ENCODE measurements at regions not wholly inside any gene's neighbourhood (a gene's known extent, or its start where the extent isn't known, plus 50 kb on each side); places are given as distances from the start of the nearest gene placed in this dataset.

DNA sequence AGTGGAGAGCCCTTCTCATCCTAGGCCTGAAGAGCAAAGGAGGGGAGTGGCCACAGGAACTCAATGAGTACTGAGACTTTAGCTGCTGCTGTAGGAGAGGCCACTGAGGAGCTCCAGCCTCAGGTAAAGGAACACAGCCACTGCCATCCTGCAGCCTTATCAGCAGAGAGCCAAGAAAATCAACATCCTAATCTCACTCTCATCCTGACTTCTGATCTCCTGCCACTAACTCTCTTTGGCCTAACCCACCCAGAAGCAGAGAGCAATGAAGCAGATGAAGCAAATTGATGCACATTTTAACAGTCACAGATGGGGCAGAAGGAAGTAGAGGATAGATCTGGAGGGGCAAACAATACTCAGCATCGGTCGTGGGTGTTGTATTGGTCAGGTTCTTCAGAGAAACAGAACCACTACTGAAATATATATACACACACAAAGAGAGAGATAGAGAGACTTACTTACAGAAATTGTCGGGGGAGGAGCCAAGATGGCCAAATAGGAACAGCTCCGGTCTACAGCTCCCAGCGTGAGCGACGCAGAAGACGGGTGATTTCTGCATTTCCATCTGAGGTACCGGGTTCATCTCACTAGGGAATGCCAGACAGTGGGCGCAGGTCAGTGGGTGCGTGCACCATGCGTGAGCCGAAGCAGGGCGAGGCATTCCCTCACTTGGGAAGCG, 297.6 kb downstream of the MTERF1 start:
- TF ChIP-seq CTCF (IDR thresholded peaks at IDR 0.05; ENCODE audit: insufficient read depth, low read depth, low read length, missing control alignments): no peak
- DNase-seq (ENCODE audit: low read depth): no peak
- H3K4me3 ChIP-seq (ENCODE audit: low read depth, low read length): no peak overlapping the region

GRCh38 chr7:91596287-91596686, 284.2 kb downstream of the MTERF1 start:
- TF ChIP-seq CTCF (IDR thresholded peaks at IDR 0.05; ENCODE audit: insufficient read depth, low read depth, low read length, missing control alignments): no peak
- H3K4me3 ChIP-seq (ENCODE audit: low read depth, low read length): no peak overlapping the region
- DNase-seq (ENCODE audit: low read depth): no peak

GRCh38 chr7:91598791-91599190, 281.7 kb downstream of the MTERF1 start:
- DNase-seq (ENCODE audit: low read depth): no peak
- no peak overlapping the region for H3K4me3 ChIP-seq (ENCODE audit: low read depth, low read length)
- TF ChIP-seq CTCF (IDR thresholded peaks at IDR 0.05; ENCODE audit: insufficient read depth, low read depth, low read length, missing control alignments): no peak

GRCh38 chr7:91600112-91600511, 280.4 kb downstream of the MTERF1 start:
- DNase-seq (ENCODE audit: low read depth): no peak
- TF ChIP-seq CTCF (IDR thresholded peaks at IDR 0.05; ENCODE audit: insufficient read depth, low read depth, low read length, missing control alignments): no peak
- no peak overlapping the region for H3K4me3 ChIP-seq (ENCODE audit: low read depth, low read length)

DNA sequence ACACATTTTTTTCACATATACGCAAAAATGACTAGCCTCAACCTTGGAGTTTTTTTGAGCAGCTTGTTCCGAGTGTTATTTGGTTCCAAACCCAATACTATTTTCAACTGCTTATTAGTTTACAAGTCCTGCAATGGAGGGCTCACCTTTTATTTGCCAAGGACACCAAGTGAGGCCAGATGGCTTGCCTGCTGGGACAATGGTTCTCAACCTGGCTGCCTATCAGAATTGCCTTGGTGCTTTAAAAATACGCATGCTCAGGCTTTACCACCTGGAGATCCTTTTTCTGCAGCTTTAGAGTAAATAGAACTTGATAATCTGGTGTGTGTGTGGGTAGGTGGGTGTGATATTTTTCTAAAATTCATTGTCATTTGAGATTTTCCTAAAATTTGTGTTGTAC, 276.8 kb downstream of the MTERF1 start:
- H3K4me3 ChIP-seq (ENCODE audit: low read depth, low read length): no peak overlapping the region
- no peak for DNase-seq (ENCODE audit: low read depth)
- TF ChIP-seq CTCF (IDR thresholded peaks at IDR 0.05; ENCODE audit: insufficient read depth, low read depth, low read length, missing control alignments): no peak

GRCh38 chr7:91608606-91609005, 271.9 kb downstream of the MTERF1 start:
- no peak for TF ChIP-seq CTCF (IDR thresholded peaks at IDR 0.05; ENCODE audit: insufficient read depth, low read depth, low read length, missing control alignments)
- no peak overlapping the region for H3K4me3 ChIP-seq (ENCODE audit: low read depth, low read length)
- no peak for DNase-seq (ENCODE audit: low read depth)

DNA sequence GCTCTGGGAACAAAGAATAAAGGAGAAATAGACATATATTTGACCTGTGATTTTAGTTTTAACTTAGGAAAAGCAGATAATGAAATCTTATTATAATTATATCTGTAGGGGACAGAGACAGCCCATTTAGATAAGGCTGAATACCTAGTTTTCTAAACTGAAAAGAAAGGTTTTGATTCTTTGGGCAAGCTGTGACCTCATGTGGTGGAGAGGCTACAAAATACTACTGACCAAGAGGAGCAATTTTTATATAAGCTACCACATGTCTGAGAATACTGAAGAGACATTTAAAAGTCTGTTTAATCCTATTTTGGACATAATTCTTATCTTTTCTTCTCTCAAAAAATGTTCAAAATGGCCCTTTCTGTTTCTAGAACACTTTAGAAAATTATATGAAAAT, 271.0 kb downstream of the MTERF1 start:
- no peak overlapping the region for H3K4me3 ChIP-seq (ENCODE audit: low read depth, low read length)
- DNase-seq (ENCODE audit: low read depth): no peak
- TF ChIP-seq CTCF (IDR thresholded peaks at IDR 0.05; ENCODE audit: insufficient read depth, low read depth, low read length, missing control alignments): no peak
